AG10803 (cell line): ENCODE measurements at regions not wholly inside any gene's neighbourhood (a gene's known extent, or its start where the extent isn't known, plus 50 kb on each side); places are given as distances from the start of the nearest gene placed in this dataset.
A peak's percentile ranks its signal among the peaks of the same experiment; 100 is the strongest.

Experiments used
- DNase-seq: peaks from one replicate; pipeline ENCODE4 v3.0.0; 2010; ENCODE audit warnings: low read depth
- H3K4me3 ChIP-seq: 2 replicates; pipeline ENCODE4 v1.5.1; 2011; ENCODE audit warnings: mild to moderate bottlenecking, low read length, control low read depth
- TF ChIP-seq, protein P1 (sequence below): conservative IDR thresholded peaks from 2 replicates; pipeline ENCODE4 v1.5.1; 2011; ENCODE audit warnings: mild to moderate bottlenecking, low read length, control low read depth, inconsistent platforms

- no peak for DNase-seq
- TF ChIP-seq, protein P1, sequence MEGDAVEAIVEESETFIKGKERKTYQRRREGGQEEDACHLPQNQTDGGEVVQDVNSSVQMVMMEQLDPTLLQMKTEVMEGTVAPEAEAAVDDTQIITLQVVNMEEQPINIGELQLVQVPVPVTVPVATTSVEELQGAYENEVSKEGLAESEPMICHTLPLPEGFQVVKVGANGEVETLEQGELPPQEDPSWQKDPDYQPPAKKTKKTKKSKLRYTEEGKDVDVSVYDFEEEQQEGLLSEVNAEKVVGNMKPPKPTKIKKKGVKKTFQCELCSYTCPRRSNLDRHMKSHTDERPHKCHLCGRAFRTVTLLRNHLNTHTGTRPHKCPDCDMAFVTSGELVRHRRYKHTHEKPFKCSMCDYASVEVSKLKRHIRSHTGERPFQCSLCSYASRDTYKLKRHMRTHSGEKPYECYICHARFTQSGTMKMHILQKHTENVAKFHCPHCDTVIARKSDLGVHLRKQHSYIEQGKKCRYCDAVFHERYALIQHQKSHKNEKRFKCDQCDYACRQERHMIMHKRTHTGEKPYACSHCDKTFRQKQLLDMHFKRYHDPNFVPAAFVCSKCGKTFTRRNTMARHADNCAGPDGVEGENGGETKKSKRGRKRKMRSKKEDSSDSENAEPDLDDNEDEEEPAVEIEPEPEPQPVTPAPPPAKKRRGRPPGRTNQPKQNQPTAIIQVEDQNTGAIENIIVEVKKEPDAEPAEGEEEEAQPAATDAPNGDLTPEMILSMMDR = no peak
- H3K4me3 ChIP-seq = no peak overlapping the region
Measured at GRCh38 chr7:136324073-136324704, 347.0 kb upstream of the MTPN start.

- no peak for DNase-seq
- TF ChIP-seq, protein P1 = no peak
- no peak overlapping the region for H3K4me3 ChIP-seq
Measured at GRCh38 chr7:136312592-136312991, 335.4 kb upstream of the MTPN start.

- TF ChIP-seq, protein P1 = no peak
- H3K4me3 ChIP-seq = no peak overlapping the region
- no peak for DNase-seq
Measured at GRCh38 chr7:136309407-136309806, 332.2 kb upstream of the MTPN start.

- TF ChIP-seq, protein P1 = no peak
- no peak for DNase-seq
- no peak overlapping the region for H3K4me3 ChIP-seq
Measured at GRCh38 chr7:136308230-136308629, 331.1 kb upstream of the MTPN start.

DNA sequence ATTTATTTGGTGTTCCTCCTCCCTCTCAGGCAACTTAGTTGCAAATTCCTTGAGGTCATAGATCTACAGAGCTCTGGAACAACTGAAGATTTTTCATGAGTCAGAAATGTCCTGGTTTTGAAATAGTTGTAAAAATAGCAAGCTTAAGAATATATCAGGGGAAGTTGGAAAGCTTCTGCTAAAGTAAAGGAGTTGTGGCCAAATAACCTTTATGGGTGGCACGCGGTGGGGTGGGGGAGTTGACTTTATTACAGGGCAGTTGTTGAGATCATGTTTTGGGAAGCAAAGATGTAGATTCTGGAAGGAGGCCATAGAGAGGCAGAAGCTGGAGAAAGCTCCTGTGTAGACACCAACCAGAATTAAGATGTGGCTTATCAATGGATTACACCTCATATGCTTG, 326.0 kb upstream of the MTPN start:
- no peak overlapping the region for H3K4me3 ChIP-seq
- DNase-seq = peak; percentile 1

GRCh38 chr7:136302049-136302448, 324.9 kb upstream of the MTPN start:
- TF ChIP-seq, protein P1 = no peak
- H3K4me3 ChIP-seq = no peak overlapping the region

More for the DNA sequence above, 326.0 kb upstream of the MTPN start:
- TF ChIP-seq, protein P1 = no peak

DNA sequence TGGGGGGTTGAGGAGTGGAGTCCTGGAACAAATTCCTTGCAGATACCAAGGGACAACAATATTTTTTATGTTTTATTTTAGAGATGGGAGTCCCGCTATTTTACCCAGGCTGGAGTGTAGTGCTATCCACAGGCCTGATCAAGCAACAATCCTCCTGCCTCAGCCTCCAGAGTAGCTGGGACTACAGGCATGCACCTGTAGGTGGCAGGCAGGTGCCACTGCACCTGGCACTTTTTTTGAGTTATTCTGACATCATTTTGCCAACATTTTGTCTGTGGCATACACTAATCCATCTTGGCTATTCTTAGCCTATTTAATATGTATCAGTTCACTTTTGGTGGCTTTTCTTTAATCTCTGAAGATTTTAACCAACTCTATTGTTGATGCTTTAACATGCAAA, 317.8 kb upstream of the MTPN start:
- TF ChIP-seq, protein P1 = no peak
- no peak overlapping the region for H3K4me3 ChIP-seq
- DNase-seq = no peak

More at GRCh38 chr7:136302049-136302448, 324.9 kb upstream of the MTPN start:
- DNase-seq = no peak
